Stimulated activated CD4-positive, alpha-beta T cell treated with anti-CD3 and anti-CD28 coated beads, Interleukin-15, amount 100 ng/mL, for 48 hours (primary cell): ENCODE measurements at regions not wholly inside any gene's neighbourhood (a gene's known extent, or its start where the extent isn't known, plus 50 kb on each side); places are given as distances from the start of the nearest gene placed in this dataset.
"Not testable (repeated sequence)": the region's sequence is repeated elsewhere in the genome, so short reads cannot be mapped to it uniquely, and the experiment has no call there.

ENCODE experiments used
- DNase-seq, 2 donors: peaks; one replicate each; pipeline ENCODE4 v3.0.0-alpha.2; 2020; ENCODE audit warnings: low read depth in 2 of 2

DNA sequence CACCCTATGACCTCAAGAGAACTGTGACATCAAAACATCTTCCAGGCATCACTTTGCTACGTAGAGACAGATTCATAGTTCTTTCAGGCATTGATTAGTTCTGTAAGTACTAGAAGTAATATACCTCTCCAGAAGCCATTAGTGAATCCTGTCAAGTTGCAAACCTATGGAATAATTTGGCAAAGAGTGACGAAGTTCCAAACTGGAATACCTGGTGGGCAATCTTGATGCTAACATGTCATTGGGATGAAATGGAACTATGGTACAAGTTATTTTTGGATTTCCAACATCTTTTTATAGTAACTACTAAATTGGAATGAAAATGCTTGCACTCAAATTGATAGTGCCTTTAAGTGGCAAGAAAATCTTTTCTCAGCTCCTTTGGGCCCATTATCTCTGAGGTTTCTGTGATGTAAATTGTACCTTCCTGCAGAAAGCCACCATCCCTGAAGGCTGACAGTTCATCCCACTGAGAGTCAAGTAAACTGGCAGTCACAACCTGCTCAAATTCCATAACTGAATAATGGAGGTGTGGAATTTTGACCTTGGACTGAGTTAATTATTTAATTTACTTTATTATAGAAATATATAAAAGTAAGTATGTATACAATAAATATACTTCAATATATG lies 435.5 kb downstream of the DTWD2 start:
- no peak for DNase-seq

DNA sequence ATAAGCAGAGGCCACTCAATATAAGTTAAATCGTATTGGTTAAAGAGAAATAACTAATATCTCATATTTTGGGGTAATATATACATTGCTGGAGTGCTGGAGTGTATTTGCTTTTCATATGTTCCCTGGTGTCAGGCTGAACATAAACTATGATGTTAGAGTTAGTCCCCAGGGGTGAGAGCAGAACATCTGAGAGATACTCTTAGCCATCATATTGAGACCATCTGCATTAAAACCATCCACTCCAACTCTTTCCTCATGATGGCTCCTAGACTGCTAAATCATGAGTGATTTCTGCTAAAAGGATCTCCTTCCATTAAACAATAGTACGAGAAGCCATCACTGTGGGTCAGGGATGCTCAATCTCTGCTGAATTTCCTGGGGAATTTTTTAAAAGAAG lies 436.2 kb downstream of the DTWD2 start:
- no peak for DNase-seq

DNA sequence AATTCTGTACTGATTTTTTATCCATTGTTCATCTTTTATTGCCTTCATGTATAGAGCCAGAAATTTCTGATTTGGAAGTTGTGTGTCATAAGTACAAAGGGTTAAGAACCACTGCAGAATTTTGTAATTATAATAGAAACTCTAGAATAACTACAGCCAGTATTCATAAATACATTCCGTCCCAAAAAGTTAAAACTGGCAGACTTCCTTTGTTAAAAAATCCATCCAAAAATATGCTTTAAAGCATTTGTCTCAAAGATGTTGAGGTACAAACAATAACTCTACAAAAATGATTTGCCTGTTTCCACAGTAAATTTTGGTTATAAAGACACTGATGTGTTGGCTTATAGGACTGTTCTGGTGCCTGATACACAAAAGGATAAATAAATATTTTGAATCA lies 436.6 kb downstream of the DTWD2 start:
- no peak for DNase-seq

DNA sequence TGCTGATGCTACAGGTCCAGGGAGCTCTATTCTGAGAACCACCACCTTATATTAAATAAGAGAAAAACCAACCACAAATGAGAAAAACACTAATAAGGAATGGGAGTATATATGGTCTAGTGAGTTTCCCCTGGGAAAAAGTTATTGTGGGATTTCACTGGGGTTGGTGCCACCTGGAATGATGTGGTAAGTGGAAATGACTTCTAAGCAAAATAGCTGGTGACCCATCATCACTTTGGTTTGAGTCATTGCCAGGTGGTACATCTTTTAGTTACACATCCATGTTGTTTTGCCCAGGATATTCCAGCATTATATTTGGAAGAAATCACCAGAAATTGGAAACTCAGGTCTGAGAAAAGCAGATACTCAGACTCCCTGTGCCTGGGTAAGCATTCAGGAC lies 437.3 kb downstream of the DTWD2 start:
- DNase-seq, result no peak

DNA sequence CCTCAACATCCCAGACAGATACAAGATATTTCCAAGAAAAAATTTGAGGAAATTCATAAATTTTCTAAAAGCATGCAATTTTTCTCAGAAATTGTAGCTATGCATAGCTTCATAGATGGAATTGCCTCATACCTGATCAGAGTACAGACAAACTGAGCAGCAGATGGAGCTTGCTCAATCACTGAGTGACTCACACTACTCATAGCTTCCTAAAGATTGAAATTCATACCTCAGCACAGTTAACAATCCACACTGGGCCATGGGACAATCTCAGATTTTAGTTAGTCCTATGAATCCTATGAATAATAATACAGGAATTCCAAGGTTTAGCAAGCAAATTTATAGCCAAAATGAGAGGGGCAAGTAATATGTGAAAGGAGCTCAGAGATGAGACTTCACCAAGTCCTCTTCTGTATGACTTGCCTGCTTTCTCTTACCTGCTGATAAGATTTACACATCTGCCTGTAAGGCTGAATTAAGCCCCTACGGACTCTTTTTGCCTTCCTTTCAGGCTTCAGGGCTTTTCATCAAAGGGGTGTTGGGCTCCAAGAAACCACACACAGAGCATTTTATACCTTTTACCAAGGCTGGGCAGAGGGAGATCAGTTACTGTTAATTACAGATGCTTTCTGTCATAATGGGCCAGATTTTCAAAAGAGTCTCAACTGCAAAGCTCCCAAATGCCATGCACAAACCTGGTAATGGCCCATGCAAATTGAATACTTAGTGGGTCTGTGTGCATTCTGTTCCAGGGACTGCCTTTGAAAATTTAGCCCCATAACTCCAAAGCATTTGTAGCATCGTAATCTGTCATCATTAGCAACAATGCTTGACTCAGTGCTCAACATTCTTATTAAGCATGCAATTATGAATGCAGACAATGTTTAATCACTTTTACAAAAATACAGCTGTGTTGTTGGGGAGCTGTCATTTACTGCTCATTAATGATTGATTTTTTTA lies 439.3 kb downstream of the DTWD2 start:
- DNase-seq, result no peak

DNA sequence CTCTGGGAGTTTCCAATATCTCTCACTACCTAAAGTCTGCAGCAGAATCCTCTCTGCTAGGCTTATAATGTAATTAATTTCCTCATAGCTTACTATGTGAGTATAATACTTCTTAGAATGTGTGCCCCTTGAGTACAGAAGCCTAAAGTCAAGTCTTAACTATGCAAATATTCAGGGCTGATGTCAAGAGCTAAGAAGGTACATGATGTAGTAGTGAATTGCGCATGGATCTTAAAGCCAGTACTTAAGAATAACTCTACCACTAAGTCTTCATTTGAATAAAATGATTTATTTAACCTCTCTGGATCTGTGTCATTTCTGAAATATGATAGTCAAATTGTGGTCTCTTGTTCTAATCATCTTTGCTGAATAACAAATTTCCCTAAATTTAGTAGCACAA lies 442.9 kb downstream of the DTWD2 start:
- no peak for DNase-seq

DNA sequence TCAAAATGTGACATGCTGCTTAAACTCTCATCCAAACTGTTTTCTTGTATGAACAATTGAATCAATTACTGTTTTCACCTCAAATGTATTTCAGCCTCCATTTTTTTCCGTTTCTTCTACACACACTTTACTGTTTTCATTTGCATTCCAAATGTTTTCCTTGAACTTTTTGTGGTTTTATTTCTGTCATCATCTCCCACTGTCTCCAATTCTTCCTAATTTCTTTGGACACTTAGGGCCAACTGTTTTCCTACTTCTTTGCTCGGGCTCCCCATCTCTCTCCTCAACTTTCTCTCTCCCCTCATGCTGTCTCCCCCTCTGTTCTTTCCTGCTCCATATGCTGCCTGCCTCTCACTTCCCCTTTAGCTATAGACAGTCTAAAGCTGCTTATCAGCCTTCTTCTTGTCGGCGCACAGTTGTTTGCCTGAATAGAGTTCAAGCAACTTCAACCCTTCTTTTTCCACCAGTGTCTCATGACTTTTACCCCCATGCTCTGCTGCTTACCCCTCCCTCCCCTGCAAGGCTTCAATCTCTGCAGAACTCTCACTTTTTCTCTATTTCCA lies 443.4 kb downstream of the DTWD2 start:
- DNase-seq, result no peak

DNA sequence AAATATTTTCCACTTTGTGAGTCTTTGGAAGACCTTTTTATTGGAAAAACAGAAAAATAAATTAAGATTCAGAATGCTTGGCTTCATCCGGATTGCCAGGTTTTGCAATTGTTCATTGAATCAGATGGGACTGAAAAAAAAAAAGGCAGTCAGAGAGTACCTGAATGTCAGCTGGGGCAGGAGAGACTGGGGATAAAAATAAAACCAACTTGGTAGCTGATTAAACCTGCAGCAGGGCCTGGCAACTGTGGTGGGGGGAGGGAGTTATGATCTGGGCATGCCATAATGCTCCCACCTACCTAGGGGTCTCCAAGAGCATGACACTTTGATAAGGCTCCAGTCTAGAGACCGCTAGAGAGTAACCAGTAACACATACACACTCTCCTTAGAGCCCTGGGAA lies 454.4 kb downstream of the DTWD2 start:
- DNase-seq, result no peak

DNA sequence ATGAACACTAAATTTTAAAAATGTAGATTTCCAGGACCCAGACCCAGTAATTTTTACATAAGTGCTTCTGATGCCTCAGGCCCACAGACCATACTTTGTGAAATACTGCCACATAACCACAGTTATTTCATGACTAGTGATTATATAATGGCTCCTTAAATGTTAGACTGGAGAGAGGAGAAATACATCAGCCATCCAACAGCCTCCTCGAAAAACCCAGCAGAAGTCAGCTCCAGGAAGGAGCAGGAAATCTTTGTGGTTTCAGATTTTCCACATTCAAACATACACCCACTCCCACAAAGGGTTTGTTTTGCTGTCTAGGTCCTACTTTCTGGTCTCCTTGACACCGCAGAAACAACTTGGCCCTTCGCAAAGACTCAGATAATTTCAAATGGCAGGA lies 455.2 kb downstream of the DTWD2 start:
- DNase-seq, result no peak

DNA sequence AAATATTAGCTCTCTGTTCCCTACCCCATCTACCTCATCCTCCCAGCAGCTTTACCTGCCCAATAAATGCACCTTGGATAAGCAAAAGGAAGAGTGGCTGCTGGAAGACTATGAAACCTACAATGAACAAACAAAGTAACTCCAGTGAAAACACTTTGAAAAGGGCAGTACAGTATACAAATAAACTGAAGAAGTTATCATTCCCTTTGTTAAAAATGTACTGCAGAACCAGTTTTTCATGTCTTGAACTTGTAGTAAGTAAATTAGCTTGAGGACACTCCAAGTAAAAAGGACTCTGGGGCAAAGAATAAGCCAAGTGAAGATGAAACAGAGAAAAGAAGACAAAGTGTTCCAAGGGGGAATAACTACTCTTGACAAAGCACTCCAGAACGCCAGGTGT lies 457.1 kb downstream of the DTWD2 start:
- DNase-seq, result no peak

DNA sequence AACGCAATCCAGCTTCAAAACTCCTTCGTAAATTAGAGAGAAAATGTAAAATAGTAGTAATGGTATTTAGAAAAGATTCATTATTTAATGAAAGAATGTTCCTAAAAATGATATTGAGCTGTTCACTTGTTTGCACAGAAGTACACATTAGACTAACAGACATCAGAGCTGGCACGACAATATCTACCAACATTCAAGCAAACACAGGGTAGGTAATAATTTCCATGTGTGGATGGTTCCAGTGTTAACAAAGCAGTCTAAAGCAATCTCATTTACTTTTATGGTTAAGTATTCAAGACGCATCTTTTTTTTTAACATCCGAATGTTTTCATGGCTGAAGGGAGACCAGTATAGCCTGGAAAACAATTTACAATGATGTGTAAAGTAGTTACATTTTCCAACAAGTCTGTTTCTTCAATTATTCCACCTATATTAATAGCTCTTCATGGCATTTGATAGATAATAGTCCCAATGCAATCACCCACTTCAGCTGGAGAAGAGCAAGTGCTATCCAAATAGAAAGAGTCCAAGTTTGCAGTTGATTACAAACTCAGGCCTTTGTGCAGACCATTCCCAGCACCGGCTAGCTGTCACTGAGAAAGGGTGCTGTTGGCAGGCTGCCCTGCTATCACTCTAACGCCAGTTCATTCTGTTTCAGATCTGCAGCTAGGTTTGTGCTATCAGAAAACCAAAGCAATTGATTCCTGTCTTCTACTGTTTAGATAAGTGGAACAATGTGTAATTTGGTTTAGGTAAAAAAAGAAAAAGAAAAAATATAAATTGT lies 458.8 kb downstream of the DTWD2 start:
- no peak for DNase-seq

DNA sequence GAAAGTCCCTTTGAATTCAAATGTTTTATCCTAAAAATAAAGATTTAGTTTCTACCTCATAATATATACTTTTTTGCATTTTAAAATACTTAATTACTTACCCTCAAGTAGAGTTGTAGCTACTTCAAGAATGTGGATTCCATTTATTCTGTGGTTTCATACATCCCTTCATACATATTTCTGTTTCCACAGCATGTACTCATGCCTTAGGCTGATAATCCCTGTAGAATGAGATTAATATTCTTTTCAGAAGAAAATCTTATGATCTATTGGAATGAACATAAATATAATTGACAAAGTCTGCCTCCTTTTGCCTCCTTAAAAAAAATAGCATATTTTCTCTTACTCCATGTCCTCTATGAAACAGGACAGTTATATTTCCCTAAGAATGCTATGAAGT lies 465.7 kb downstream of the DTWD2 start:
- no peak for DNase-seq

DNA sequence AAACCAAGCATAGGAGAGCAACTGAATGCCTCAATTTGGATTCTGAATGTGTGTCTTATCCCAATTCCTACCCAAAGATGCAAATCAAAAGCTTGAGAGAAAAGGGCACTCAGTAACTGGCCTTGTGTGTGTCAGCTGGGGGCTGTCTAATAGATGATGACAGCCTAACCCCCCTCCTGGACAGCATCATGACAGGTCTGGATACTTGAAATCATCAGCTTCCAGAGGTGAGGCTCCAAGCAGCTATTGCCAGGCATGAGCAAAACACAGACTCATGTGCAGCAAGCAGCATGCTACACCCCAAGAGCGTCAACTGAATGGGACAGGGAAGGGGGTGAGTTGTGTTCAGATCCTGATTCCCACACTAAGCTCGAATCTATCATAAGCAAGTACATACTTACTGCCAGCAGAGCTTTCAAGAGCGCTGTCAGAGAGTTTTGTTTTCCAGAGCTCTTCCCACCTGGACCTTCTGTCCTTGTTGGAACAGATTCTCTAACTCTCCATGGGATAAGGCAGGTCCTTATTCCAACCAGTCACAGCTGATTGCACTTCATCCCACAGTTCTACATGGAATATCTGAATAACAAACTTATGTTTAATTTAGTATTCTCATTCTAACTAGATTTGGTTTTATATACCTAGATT lies 467.5 kb downstream of the DTWD2 start:
- DNase-seq, result no peak

DNA sequence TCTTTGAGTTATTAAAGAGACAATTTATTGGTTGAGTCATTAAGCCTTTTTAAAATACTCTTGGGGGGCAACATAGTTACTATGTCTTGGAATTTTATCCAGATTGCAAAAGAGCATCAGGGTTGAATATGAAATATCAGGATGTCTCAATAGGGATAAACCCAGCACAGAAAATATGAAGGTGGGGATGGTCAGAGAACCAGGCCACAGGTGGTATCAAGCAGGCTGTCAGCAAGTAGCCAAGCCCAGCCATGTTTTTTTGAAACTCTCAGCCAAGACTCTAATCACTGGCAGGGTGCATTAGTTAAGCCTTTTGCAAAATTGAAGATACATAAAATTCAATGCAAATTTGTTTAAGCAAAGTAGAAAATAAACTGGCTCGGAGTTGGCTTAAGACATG lies 468.9 kb downstream of the DTWD2 start:
- no peak for DNase-seq

DNA sequence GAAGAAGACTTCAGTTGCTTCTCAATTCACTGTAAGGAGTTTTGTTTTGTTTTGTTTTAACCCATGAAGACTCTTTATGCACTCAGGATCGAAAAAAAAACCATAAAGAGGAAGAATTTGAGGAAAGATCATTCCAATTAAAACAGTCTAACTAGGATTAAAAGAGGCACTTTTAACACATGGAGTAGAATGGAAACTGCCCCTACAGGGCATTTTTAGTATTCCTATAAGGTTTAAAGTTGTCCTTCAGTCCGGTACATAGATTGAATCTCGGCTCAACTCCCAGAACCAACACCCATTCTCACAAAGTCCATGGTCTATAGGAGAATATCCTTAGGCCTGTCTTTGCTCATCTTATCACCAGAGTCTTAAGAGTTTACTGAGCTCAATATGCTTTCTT lies 469.6 kb downstream of the DTWD2 start:
- no peak for DNase-seq

DNA sequence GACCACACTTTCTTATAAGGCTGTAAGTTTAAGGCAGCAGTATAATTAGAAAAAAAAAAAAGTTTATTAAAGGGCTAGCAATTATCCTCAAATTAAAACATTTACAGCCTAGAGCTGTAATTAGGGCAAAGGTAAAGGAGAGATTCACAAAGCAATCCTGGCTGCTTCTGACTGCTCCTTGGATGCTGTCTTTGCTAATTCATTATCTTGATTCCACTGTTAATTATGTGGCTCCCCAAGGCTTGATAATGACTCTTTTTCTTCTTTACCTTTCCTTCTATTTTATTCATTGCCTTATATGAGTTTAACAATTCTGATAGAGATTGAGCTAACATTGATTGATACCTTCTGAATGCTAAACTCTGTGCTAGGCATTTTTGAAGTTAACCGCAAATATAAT lies 476.5 kb downstream of the DTWD2 start:
- DNase-seq, result no peak

DNA sequence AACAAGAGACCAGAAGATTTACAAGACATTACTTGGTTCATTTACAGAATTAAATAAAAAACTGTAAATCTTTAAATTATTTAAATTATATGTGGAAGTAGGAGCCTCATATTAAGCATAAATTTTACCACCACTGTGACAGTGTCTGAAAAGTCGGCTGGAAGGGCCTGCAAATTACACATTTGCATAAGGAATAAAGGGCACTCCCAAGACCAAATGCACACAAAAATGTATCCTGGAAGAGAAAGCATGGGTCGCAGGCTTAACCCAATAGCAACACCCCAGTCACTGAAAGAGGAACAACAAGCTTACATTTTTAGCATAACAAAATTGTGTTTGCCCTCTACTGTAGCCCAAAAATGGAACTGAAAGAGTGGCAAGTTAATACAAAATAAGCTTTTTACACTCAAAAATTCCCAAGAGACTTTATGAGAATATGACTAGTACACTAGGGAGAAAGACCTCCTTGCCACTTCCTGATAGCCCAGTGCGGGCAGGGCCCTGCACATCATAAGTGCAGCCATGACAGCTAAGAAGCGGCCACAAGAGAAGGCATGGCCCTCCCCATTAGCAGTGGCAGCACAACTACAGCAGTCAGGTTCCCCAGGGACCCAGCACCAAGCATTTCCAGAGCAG lies 482.0 kb downstream of the DTWD2 start:
- DNase-seq, result no peak

DNA sequence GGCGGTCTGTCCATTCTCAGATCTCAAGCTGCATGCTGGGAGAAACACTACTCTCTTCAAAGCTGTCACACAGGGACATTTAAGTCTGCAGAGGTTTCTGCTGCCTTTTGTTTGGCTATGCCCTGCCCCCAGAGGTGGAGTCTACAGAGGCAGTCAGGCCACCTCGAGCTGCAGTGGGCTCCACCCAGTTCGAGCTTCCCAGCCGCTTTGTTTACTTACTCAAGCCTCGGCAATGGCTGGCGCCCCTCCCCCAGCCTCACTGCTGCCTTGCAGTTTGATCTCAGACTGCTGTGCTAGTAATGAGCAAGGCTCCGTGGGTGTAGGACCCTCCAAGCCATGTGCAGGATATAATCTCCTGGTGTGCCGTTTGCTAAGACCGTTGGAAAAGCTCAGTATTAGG lies 486.1 kb downstream of the DTWD2 start:
- not testable (repeated sequence) for DNase-seq

DNA sequence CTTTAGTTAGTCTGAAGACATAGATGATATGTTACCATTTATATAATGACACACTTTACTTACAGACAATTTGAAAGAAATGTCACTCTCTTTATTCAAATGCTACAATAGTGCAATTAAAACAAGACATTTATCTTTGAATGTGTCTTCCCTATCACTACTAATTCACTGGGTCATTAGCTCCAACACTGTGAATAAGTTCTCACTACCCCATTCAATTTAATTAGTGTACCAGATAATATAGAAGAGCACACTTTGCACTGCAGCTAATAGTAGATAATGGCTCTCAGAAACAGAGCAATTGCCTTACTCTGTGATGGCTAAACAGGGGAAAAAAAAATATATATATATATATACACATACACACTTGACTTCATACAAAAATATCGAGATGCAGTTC lies 497.0 kb downstream of the DTWD2 start:
- no peak for DNase-seq

DNA sequence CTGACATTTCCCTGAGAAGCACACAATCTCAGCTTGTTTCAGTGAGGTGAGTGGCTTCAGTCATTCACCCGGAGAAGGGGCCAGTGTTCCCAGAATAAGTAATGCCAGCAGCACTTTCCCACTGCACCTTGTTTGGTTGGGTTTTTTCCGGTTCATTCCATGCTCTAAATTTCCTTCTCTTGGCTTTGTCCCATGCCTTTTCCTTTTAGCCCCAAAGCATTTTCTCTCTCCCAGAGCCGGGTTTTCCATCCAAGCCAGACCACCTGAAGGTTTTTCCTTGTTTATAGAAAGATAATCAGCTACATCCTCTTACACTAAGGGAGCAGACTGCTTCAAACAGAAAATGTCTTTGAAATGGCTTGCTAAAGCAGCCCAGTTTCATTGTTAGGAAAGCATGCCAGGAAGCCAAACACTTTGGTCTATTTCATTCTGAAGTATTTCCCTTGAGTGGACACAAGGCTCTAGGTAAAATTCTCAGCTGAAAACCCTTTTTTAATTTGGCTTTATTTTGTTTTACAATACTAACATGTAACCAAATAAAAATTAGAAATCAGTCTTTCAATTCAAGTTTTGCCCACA lies 501.6 kb downstream of the DTWD2 start:
- DNase-seq, result no peak

DNA sequence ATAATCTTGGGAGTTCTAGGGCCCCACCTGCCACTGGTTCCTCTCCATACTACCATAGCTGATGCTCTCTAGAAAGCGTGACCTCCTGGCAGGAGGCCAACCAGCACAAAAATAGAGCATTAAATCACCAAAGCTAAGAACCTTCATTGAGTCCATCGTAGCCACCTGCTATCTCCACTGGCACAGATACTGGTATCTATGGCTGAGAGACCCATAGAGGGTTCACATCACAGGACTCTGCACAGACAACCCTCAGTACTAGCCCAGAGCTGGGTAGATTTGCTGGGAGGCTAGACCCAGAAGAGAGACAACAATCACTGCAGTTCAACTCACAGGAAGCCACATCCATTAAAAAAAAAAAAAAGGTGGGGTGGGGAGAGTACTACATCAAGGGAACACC lies 509.1 kb downstream of the DTWD2 start:
- DNase-seq, result no peak
